Hematopoietic multipotent progenitor cell treated with erythropoietin and hydrocortisone succinate and interleukin-3 and kit ligand, for 15 days (in vitro differentiated cells): ENCODE measurements at regions not wholly inside any gene's neighbourhood (a gene's known extent, or its start where the extent isn't known, plus 50 kb on each side); places are given as distances from the start of the nearest gene placed in this dataset.
"Not testable (repeated sequence)": the region's sequence is repeated elsewhere in the genome, so short reads cannot be mapped to it uniquely, and the experiment has no call there.

Experiments
- DNase-seq: peaks from one replicate; pipeline ENCODE4 v3.0.0-alpha.2; 2015; ENCODE audit warnings: low spot score

DNA sequence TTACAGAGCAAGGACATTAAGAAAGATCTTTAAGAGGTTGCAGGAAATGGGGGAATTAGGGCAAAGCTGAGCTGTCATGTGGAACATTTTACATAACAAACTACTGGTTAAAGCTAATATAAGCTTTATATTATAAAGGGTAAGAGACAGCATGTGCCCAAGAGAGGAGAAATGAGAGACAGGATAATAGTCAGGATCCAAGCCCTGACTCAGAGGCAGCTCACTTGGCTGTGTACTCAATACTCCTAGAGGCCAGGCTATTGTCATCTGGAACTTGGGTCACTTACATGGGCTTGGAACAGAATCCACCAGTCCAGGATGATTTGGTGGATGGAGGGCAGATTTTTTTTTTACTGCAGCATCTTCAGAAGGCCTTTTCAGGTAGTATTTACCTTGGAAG, 418.6 kb upstream of the ZMIZ1 start:
- DNase-seq = no peak

DNA sequence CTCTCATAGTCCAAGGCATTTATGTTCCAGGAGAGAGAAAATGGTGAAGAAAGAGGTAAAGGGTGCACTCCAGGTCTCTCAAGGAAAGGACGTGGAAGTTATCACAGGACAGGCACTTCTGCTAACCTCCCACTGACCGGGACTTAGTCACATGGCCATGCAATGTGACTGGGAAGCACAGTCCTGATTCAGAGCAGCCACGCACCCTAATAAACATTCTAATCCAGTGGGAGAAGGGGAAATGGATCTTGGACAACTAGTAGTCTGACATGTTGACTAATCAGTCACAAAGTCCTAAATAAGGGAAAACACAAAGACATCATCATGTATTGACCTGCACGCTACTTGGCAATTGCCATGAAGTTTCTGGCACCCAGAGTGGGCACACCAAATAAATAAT, 417.5 kb upstream of the ZMIZ1 start:
- no peak for DNase-seq

DNA sequence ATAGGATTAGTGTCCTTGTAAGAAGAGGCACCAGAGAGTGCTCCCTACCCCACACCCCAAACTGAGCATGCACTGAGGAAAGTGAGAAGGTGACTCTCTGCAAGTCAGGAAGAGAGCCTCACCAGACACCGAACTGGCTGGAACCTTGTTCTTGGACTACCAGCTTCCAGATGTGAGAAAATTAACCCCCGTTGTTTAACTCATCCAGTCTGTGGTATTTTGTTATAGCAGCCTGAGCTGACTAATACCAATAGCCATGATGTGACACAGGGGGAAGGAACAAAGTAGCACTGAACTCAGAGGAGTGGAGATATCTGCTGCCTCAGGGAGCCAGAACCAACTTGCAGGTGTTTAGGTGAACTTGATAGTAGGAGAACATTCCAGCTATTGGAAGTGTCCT, 415.2 kb upstream of the ZMIZ1 start:
- no peak for DNase-seq

DNA sequence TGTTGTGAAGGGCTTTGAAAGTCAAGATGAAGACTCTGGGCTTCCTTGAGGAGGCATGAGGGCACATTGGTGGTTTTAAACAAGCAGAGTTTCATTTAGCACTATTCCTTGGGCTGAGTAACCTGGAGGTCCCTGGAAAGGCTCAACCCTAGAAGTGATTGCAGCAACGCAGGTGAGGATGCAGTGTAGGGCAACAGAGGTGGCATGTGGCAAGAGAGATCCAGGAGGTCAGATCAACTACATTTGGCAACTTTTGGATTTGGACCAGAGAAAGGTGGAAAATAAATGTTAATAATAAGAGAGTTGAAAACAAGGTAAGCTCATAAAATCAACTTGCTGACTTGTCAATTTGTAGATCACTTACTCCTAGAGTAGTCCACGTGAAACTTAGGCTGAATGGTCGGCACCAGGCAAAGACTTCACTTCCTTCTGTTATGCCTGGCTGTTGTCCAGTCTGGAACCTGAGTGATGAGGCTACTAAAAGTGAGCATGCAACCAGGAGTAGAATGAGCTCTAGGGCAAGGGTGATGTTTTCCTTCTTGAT, 414.6 kb upstream of the ZMIZ1 start:
- no peak for DNase-seq

DNA sequence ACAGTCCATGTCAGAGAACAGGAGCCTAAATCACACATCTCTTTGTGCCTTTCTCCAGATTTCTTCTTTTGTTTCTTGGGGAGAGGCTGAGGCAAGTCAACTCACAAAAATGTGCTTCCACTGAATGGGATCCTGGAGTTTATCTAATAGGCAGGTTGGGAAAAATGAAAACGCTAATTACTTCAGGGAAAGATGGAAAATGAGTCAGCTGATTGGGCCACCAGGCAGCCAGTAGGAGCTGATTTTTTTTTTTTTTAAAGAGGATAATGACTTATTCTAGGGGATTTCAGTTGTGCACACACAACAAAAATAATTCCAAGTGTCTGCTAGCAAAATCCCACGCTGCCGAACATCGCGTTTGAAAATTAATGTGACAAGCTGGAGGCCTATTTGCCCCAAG, 412.8 kb upstream of the ZMIZ1 start:
- no peak for DNase-seq

DNA sequence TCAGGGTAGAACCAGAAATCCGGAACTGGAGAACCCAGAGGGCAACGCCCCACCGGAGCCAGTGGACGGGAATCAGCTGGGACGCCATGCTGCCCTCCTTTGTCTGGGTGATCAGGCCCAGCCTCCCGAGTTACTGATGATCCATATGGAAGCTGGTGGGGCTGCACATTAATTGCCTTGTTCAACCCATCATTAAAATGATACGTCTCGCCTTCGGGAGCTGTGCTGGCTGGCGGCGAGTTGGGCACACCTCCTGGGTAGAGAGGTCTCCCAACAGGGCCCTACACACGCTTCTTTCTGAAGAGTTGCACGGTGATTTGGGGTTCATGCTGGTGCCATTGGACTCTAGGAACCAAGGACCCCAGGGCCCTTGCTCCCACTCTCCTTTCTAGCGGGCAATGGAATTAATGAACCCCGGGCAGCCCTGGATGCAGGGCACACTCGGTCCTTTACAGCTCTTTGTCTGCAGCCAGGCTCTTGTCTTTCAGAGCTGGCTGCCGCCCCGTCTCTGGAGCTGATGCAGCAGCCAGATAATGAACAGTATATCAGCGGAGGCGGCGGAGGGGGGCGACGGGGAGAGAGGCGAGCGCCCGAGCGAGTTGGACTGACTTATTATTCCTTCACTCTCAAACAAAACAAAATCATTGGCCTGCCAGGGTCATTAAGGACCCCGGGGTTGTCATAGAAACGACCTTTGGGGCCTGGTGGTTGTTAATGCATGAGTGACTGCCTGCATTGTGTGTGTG, 412.2 kb upstream of the ZMIZ1 start:
- DNase-seq = no peak

DNA sequence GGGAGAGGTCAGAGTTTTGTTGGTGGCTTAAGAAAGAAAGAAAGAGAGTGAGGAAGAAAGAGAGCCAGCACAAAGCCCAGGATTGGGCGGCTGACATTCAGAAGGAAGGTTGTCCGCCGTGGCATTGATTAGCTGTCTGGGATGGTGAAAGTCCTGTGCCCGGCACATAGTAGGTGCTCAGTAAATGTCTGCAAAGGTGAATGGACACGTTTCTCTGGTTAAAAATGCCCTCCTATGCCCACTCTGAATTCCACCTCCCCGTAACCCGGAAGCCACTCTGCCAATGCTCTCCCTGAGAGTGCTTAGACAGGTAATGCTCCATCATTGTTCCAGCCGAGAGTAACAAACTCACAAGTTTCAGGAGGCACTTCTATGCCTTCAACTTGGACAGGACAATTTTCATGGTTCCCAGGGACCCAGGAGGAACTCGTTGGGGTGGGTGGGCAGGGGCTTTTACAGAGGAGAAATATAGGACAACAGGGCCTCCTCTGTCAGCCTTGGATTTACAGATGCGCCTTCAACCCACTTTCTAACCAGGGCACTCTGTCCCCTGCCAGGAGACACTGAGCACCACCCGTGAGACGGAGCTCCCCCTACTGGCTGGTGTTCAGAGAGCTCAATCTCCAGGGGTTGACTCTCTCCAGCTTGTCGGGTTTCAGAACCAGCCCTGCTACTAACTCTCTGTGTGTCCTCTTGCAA, 411.5 kb upstream of the ZMIZ1 start:
- DNase-seq = peak; percentile 35

DNA sequence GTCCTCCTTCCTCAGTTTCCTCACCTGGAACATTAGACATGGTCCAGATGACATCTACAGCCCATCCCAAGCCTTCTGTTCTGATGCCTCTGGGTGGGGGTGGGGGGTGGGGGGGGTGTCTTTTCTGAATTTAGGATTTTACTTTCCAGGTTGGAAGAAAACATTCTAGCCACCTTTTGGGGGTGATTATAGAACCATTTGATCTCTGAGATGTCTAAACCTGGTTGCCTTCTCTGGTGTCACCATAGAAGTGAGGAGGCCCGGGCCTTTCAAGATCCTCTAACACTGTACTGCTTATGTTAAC, 411.0 kb upstream of the ZMIZ1 start:
- no peak for DNase-seq

DNA sequence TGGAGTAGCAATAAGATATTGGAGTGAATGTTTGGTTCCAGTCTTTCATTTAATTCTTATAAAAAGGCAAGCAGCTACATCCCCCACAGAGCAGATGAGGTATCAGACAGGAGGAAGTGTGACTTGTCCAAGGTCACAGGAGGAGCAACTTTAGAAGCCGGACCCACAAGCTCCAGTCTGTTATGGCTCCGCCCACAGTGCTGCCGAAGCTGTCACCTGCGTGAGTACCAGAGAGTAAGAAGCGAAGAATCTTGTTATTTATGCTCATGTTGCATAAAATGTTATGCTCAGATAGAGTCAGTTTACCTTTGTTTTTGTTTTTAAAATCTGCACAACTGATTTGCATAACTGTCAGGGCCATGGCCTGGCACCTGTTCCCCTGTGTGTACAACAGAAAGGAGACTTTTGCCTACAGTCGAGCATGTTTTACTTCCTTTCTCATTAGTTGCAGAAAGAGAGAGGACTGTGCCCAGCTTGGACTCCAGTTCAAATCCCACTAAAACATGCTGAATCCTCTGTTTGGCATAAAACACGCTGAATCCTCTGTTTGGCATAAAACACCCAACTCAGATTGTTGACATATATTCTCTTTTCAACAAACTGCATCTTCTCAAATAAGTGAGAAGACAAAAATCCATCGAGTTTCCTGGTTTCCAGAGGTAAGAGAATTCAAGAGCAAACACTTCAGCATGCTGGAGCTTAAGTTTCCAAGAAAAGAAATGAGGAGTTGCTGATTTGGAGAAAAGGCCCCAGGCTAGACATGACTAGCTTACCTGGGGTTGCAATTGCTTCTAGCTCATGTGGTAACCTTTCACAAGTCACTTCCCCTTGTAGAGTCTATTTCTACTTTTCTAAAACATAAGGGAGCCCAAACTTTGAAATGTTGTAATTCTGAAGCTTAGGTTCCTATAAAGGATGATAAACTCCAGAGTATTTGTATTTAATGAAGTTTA, 409.8 kb upstream of the ZMIZ1 start:
- DNase-seq = no peak

DNA sequence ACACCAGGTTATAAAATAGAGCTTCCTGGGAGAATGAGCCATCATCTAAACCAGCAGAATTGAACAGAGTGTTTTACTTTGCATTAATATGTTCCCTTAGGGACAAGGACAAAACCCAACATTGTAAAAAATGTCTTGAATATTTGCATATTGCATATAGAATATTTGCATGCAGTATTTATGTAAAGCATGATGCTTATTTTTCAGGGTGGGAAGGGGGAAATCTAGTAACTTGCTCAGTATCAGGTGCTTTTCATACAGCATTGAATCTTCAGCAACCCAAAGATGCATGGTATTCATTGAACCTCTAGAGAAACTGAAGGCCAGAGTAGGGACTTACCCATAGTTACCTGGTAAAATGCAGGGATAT, 409.2 kb upstream of the ZMIZ1 start:
- no peak for DNase-seq

DNA sequence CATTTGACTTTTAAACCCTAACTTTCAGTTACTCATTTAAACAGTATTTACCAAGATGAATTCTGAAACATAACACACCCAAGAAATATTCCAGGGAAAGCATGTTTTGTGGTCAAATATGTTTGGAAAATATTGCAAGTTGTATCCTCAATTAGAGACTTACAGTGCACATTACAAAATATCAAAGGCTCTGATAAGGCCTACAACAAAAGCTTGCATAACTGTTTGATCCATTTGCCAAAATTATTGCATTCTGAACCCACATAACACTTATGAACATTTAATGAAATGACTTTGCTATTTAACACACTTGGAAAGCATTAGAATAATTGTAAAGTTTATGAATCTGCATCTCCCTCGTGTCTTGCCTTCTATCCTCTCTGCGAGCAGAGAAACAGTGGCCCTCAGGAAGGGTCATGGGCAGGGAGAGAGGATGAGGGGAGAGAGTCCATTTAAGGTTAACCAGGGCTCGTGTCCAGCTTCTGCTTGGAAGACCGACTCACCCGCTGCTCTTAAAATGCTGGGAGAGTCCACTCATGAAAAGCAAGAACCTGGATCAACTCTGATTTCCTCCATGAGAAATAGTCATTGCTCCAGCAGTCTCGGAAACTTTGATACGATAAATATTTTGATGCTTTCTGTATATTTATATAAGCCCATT, 408.2 kb upstream of the ZMIZ1 start:
- no peak for DNase-seq

DNA sequence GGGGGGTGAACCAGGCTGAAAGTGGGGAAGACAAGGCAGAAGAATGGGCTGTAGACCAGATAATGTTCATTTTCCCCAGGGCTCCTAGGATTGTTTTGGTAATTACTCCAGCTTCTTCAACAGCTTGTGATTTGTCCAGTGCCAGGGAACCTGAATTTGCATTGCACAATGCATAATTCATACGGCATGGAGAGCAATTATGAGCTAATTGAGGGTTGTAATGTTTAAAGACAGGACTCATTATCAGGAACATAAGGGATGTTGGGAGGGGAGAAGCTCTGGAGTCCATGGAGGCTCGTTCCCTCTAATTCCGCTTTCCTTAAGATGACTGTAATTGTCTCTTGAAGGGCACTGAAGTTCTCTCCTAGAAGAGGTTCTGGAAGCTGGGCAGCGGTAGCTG, 405.0 kb upstream of the ZMIZ1 start:
- no peak for DNase-seq

DNA sequence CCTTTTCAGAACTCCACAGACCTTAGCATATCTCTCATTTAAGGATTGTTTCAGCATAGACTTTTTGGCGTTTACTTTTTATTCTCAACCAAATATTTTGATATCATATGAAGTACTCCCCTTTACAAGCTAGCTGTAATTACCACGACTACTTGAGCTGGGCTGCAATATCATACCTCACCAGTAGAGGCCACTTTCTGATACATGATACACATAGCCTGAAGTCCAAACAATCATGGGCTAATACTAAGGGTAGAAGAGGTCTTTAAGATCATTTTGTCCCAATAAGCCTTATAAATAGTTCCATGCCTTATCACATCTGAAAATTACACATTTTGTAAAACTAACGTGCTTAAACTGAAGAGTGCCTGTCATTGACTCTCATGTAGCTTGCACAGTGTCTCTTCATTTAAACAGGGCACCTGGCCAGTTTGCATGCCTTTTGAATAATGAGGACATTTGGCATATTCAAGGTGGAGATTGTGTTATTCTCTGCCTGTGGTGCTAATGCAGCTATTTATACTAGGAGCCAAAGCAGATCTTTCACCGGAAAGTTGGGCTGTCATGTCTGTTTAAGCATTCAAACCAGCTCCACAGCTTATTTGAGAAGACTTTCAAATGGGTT, 403.7 kb upstream of the ZMIZ1 start:
- DNase-seq = peak; percentile 15

DNA sequence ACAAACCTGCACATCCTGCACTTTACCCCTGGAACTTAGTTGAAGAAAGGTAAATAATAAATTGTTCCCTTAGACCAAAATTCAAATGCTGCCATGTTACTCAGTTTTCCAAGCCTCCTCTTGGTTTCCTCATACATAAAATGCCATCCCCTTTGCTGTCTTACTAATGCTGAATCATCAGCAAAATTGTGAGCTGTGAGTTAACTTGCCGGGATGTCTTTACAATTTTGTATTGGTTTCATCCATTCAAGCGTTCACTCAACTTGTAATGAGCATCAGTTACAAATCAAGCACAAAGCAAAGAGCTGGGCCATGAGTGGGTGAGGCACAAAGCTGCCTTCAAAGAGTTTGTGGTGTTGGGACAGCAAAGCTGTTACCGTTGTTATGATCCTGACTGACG, 395.8 kb upstream of the ZMIZ1 start:
- no peak for DNase-seq

DNA sequence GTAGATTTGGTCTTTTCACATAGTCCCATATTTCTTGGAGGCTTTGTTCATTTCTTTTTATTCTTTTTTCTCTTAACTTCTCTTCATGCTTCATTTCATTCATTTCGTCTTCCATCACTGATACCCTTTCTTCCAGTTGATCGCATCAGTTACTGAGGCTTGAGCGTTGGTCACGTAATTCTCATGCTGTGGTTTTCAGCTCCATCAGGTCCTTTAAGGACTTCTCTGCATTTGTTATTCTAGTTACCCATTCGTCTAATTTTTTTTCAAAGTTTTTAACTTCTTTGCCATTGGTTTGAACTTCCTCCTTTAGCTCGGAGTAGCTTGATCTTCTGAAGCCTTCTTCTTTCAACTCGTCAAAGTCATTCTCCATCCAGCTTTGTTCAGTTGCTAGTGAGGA, 387.6 kb upstream of the ZMIZ1 start:
- not testable (repeated sequence) for DNase-seq

DNA sequence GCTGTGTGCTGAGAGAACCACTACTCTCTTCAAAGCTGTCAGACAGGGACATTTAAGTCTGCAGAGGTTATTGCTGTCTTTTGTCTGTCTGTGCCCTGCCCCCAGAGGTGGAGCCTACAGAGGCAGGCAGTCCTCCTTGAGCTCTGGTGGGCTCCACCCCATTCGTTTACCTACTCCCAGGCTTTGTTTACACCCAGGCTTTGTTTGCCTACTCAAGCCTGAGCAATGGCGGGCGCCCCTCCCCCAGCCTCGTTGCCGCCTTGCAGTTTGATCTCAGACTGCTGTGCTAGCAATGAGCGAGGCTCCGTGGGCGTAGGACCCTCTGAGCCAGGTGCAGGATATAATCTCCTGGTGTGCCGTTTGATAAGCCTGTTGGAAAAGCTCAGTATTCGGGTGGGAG, 386.8 kb upstream of the ZMIZ1 start:
- not testable (repeated sequence) for DNase-seq

DNA sequence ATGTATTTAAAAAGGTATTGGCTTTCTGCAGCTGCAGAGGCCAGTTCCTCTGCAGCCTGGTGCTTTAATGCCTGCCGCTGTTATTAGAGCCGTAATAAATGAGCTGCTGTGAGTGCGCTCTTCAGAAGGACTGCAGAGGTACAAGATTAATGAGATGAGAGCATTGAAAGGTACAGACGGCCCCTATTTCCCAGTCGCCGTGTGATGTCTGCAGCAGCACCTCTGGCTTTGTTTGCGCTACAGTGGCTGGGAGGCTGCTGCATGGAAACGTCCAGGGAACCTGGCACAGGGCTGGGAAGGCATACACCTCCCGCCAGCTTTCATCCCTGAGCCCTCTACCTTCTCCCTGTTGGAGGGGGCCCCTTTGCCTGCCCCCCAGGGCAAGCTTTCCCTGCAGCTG, 383.8 kb upstream of the ZMIZ1 start:
- no peak for DNase-seq

DNA sequence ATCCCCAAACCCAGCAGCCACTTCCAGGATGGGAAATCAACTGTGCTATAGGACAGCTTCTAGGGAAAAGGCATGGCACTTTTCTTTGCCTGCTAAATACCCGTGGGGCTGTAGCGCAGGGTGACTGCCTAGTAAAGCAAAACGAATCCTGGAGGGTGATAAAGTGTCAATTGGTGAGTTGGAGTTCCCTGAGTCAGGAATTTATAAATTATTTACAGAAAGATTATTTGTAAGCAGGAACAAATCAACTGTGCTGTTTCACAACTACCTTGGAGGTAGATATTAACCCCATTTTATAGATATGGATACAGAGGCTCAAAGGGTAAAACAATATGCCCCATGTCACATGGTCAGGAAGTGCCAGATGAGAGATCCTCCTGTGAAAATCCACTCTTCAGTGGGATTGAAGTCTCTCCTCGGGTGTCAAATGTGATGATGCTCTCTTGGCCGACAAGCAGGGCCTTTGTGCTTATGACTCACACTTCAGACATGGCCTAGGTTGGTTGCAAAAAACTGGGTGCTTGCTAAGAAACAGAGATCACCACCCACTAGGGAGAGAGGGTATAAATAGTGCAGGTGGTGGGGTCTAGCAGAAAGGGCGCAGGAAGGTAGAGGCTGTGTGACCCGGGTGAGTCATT, 383.2 kb upstream of the ZMIZ1 start:
- no peak for DNase-seq

DNA sequence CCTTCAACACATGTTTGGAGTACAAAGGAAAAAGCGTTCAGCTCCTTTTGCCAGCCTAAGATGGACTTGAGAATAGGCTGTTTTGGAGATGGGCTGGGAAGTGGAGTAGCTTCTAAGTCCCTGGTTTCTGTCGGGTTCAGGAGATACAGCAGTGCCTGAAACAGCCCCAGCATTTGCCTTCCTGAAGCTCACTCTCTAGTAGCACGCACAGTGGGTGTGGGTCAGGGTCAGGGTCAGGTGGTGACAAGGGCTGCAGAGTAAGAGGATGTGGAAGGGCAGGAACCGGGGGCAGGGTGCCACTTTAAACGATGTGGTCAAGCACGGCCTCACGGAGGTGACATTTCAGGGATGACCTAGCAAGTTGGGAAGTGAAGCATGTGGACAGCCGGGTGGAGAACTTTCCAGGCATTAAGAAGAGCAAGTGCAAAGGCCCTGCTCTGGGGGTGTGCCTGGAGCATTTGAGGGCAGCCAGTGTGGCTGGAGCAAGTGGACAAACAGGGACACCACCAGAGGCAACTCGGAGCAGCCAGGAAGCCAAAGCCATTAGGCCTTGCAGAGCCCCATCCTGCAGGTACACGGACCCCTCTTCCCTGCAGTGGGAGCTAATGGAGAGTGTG, 382.2 kb upstream of the ZMIZ1 start:
- DNase-seq = no peak

DNA sequence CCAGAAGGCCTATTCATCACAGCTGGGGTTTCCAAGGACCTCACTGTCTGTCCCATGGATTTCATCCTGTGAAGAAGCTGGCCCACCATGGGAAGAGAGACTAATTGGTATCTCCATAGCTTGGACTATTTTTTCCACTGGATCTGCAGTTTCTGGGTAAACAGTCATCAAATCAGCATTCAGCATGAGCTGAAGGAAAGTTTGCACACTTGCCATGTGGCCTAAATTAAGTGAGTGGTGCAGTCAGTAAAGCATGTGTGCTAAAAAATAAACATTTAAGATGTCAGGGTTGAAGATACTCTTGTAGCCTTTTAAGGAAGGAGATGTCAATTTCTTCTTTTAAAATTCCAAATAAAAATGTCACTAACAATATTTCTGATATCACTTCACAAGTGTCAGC, 381.1 kb upstream of the ZMIZ1 start:
- no peak for DNase-seq
